Fibroblast of lung (primary cell): ENCODE measurements at regions not wholly inside any gene's neighbourhood (a gene's known extent, or its start where the extent isn't known, plus 50 kb on each side); places are given as distances from the start of the nearest gene placed in this dataset.

Experiments
- DNase-seq, 2 donors: peaks; one replicate each; pipeline versions ENCODE4 v3.0.0 to v3.0.0-alpha.2; 2010; ENCODE audit warnings: low read depth in 2 of 2
- H2AFZ ChIP-seq: 2 replicates; pipeline ENCODE4 v1.5.1; 2012; ENCODE audit warnings: low read length, control low read depth, inconsistent platforms
- H3K27ac ChIP-seq: 2 replicates; pipeline ENCODE4 v1.5.1; 2011; ENCODE audit warnings: low read length, control low read depth; ENCODE audit not compliant: insufficient read depth
- H3K27me3 ChIP-seq: 2 replicates; pipeline ENCODE4 v1.5.1; 2011; ENCODE audit warnings: mild to moderate bottlenecking, low read length; ENCODE audit not compliant: control insufficient read depth, insufficient read depth
- H3K36me3 ChIP-seq: 2 replicates; pipeline ENCODE4 v1.5.1; 2011; ENCODE audit warnings: low read length; ENCODE audit not compliant: control insufficient read depth, insufficient read depth
- H3K4me1 ChIP-seq: 2 replicates; pipeline ENCODE4 v1.5.1; 2011; ENCODE audit warnings: low read length; ENCODE audit not compliant: control insufficient read depth, insufficient read depth; ENCODE audit errors: extremely low read depth
- H3K4me2 ChIP-seq: 2 replicates; pipeline ENCODE4 v1.5.1; 2011; ENCODE audit warnings: low read length, control low read depth; ENCODE audit not compliant: insufficient read depth; ENCODE audit errors: extremely low read depth
- H3K4me3 ChIP-seq, 4 experiments: fragments of 200-600 bp in 1 of 4; sonication (generic) in 1 of 4; replicated peaks in 1 of 4; 2 replicates each; pipeline ENCODE4 v1.5.1; 2011 to 2016; ENCODE audit warnings: low read length in 4 of 4, low read depth in 3 of 4, mild to moderate bottlenecking in 3 of 4, control low read depth in 2 of 4, inconsistent platforms in 1 of 4, mixed read lengths in 1 of 4; ENCODE audit not compliant: insufficient read depth in 1 of 4; ENCODE audit errors: control extremely low read depth in 1 of 4
- H3K79me2 ChIP-seq: 2 replicates; pipeline ENCODE4 v1.5.1; 2012; ENCODE audit warnings: mild to moderate bottlenecking, low read length, inconsistent platforms; ENCODE audit not compliant: control insufficient read depth, insufficient read depth
- H3K9ac ChIP-seq: 2 replicates; pipeline ENCODE4 v1.5.1; 2011; ENCODE audit warnings: mild to moderate bottlenecking, low read length, control low read depth; ENCODE audit not compliant: insufficient read depth
- H3K9me3 ChIP-seq: 2 replicates; pipeline ENCODE4 v1.5.1; 2012; ENCODE audit warnings: low read depth, low read length; ENCODE audit not compliant: control insufficient read depth, insufficient read depth
- H4K20me1 ChIP-seq: 2 replicates; pipeline ENCODE4 v1.5.1; 2011; ENCODE audit warnings: low read length; ENCODE audit not compliant: control insufficient read depth, insufficient read depth; ENCODE audit errors: extremely low read depth
- CTCF ChIP-seq, 2 donors: IDR thresholded peaks in 1 of 2; conservative IDR thresholded peaks in 1 of 2; 1 replicate in 1 of 2; 2 replicates in 1 of 2; pipeline ENCODE4 v1.5.1; 2011 to 2012; ENCODE audit warnings: low read length in 2 of 2, control low read depth in 1 of 2, inconsistent platforms in 1 of 2, low read depth in 1 of 2, mild to moderate bottlenecking in 1 of 2
- EZH2 ChIP-seq: IDR thresholded peaks from 2 replicates; pipeline ENCODE4 v1.5.1; 2012; ENCODE audit warnings: low read length, control low read depth, mild to moderate bottlenecking; ENCODE audit errors: missing control alignments

- TF ChIP-seq EZH2 (no peak), CTCF (conservative IDR thresholded peaks at IDR 0.05 in 1 of 2, IDR thresholded peaks at IDR 0.05 in 1 of 2; ENCODE audit: low read depth in 1 of 2, low read length in 2 of 2) (no peak)
- Histone ChIP-seq H3K9me3 (no peaks in the 10 kb centered on the region), H3K27ac (no peak overlapping the region), H4K20me1 (no peaks in the 10 kb centered on the region), H3K79me2 (no peaks in the 10 kb centered on the region), H3K4me2 (no peak overlapping the region), H3K9ac (no peak overlapping the region), H3K4me3 (no peak overlapping the region), H2AFZ (no peak overlapping the region), H3K36me3 (no peaks in the 10 kb centered on the region), H3K4me1 (no peaks in the 10 kb centered on the region), H3K27me3 (no peaks in the 10 kb centered on the region)
- DNase-seq, result no peak
Observed at GRCh38 chr5:106673941-106674340, 996.8 kb downstream of the EFNA5 start.

- peak in 1 of 2 donors; percentile 35 for DNase-seq
- Histone ChIP-seq H3K36me3 (no peaks in the 10 kb centered on the region), H3K27me3 (no peaks in the 10 kb centered on the region), H3K4me3 (no peak overlapping the region), H3K9me3 (no peaks in the 10 kb centered on the region), H3K4me2 (no peak overlapping the region), H3K79me2 (no peaks in the 10 kb centered on the region), H2AFZ (no peak overlapping the region), H3K4me1 (no peaks in the 10 kb centered on the region), H3K9ac (no peak overlapping the region), H3K27ac (no peak overlapping the region), H4K20me1 (no peaks in the 10 kb centered on the region)
- TF ChIP-seq CTCF (conservative IDR thresholded peaks at IDR 0.05 in 1 of 2, IDR thresholded peaks at IDR 0.05 in 1 of 2; ENCODE audit: low read depth in 1 of 2, low read length in 2 of 2) (no peak), EZH2 (no peak)
Observed at GRCh38 chr5:106661866-106662265, 1008.9 kb downstream of the EFNA5 start.

- Histone ChIP-seq H3K79me2 (no peaks in the 10 kb centered on the region), H3K4me3 (no peak overlapping the region), H3K36me3 (no peaks in the 10 kb centered on the region), H3K27ac (no peak overlapping the region), H3K9me3 (no peaks in the 10 kb centered on the region), H3K4me1 (no peaks in the 10 kb centered on the region), H4K20me1 (no peaks in the 10 kb centered on the region), H3K27me3 (no peaks in the 10 kb centered on the region), H3K4me2 (no peak overlapping the region), H2AFZ (no peak overlapping the region), H3K9ac (no peak overlapping the region)
- DNase-seq, result peak in 1 of 2 donors; percentile 15
- TF ChIP-seq CTCF (conservative IDR thresholded peaks at IDR 0.05 in 1 of 2, IDR thresholded peaks at IDR 0.05 in 1 of 2; ENCODE audit: low read depth in 1 of 2, low read length in 2 of 2) (no peak), EZH2 (no peak)
Observed at GRCh38 chr5:106660681-106661080, 1010.1 kb downstream of the EFNA5 start.
